Right kidney (tissue), 1 donor: ENCODE measurements at regions not wholly inside any gene's neighbourhood (a gene's known extent, or its start where the extent isn't known, plus 50 kb on each side); places are given as distances from the start of the nearest gene placed in this dataset.
A peak's percentile ranks its signal among the peaks of the same experiment; 100 is the strongest.

Experiments used
- DNase-seq: peaks from one replicate; pipeline ENCODE4 v3.0.0-alpha.2; 2016

GRCh38 chr3:102156426-102156825, 278.4 kb upstream of the ZPLD1 start:
- no peak for DNase-seq

GRCh38 chr3:102158080-102158740, 276.6 kb upstream of the ZPLD1 start:
- DNase-seq, result no peak

GRCh38 chr3:102159810-102160451, 274.9 kb upstream of the ZPLD1 start:
- no peak for DNase-seq

GRCh38 chr3:102161384-102162006, 273.3 kb upstream of the ZPLD1 start:
- DNase-seq, result no peak

- no peak for DNase-seq
Measured at GRCh38 chr3:102162251-102162650, 272.6 kb upstream of the ZPLD1 start.

GRCh38 chr3:102163039-102163817, 271.6 kb upstream of the ZPLD1 start:
- peak; percentile 31 for DNase-seq

GRCh38 chr3:102163818-102164154, 271.0 kb upstream of the ZPLD1 start:
- no peak for DNase-seq

GRCh38 chr3:102165367-102165766, 269.4 kb upstream of the ZPLD1 start:
- no peak for DNase-seq

- DNase-seq, result no peak
Measured at GRCh38 chr3:102169915-102170479, 264.8 kb upstream of the ZPLD1 start.

GRCh38 chr3:102170545-102170944, 264.3 kb upstream of the ZPLD1 start:
- DNase-seq, result no peak

GRCh38 chr3:102174312-102174712, 260.5 kb upstream of the ZPLD1 start:
- DNase-seq, result no peak

GRCh38 chr3:102174832-102175374, 259.9 kb upstream of the ZPLD1 start:
- DNase-seq, result no peak

- DNase-seq, result no peak
Measured at GRCh38 chr3:102176333-102177050, 258.3 kb upstream of the ZPLD1 start.

GRCh38 chr3:102177075-102177755, 257.6 kb upstream of the ZPLD1 start:
- DNase-seq, result no peak

- no peak for DNase-seq
Measured at GRCh38 chr3:102178817-102179216, 256.0 kb upstream of the ZPLD1 start.

GRCh38 chr3:102179326-102180177, 255.3 kb upstream of the ZPLD1 start:
- DNase-seq, result no peak

GRCh38 chr3:102180280-102180931, 254.4 kb upstream of the ZPLD1 start:
- peak; percentile 35 for DNase-seq

GRCh38 chr3:102181175-102181920, 253.5 kb upstream of the ZPLD1 start:
- peak; percentile 15 for DNase-seq

GRCh38 chr3:102182162-102182561, 252.7 kb upstream of the ZPLD1 start:
- peak; percentile 17 for DNase-seq
